BJ (cell line): ENCODE measurements at regions not wholly inside any gene's neighbourhood (a gene's known extent, or its start where the extent isn't known, plus 50 kb on each side); places are given as distances from the start of the nearest gene placed in this dataset.

Source experiments
- CTCF ChIA-PET: fragments of 350-600 bp; formaldehyde crosslinking; extraction: SDS; loops from one replicate; lab custom pipeline; 2021; ENCODE audit warnings: antibody characterized with exemption, inconsistent platforms; lab: Yijun Ruan, JAX
- POLR2A ChIA-PET: fragments of 300-600 bp; sonication (Branson Sonifier 250); formaldehyde crosslinking; extraction: SDS; loops from one replicate; lab custom pipeline; 2021; ENCODE audit warnings: antibody characterized with exemption; lab: Charles Lee
- DNase-seq: peaks from one replicate; pipeline ENCODE4 v3.0.0-alpha.2; 2011; ENCODE audit warnings: low read depth
- H3K27me3 ChIP-seq: 2 replicates; pipeline ENCODE4 v1.6.0; 2011; ENCODE audit warnings: low read length; ENCODE audit not compliant: control insufficient read depth, insufficient read depth
- H3K36me3 ChIP-seq: 2 replicates; pipeline ENCODE4 v1.5.1; 2011; ENCODE audit warnings: low read length; ENCODE audit not compliant: control insufficient read depth, insufficient read depth
- H3K4me3 ChIP-seq: 2 replicates; pipeline ENCODE4 v1.5.1; 2011; ENCODE audit warnings: low read depth, mild to moderate bottlenecking, control low read depth, low read length
- TF ChIP-seq, protein P1 (sequence below): IDR thresholded peaks from 2 replicates; pipeline ENCODE4 v1.5.1; 2011; ENCODE audit warnings: low read depth, mild to moderate bottlenecking, control low read depth, inconsistent platforms, low read length, moderate library complexity; ENCODE audit not compliant: insufficient read depth

DNA sequence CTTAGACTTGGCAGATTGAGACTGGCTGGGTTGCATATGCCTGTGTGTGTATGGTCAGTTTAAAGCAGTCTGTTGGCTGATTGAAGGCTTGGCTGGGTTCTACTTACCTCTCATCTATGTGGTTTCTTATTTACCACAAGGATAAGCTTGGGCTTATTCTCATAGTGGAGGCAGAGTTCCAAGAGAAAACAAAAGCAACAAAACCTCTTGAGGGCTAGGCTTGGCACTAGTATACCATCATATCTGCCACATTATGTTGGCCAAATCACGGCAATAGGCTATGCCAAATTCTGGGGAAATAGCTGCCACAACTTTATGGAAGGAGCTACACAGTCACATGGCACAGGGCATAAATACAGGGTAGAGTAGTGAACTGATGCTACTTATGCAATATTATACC lies 714.1 kb downstream of the CBLN4 start:
- no peak for DNase-seq
- Histone ChIP-seq H3K36me3 (no peaks in the 10 kb centered on the region), H3K4me3 (no peak overlapping the region), H3K27me3 (no peaks in the 10 kb centered on the region)
- CTCF ChIA-PET = no interaction called here
- TF ChIP-seq, protein P1, sequence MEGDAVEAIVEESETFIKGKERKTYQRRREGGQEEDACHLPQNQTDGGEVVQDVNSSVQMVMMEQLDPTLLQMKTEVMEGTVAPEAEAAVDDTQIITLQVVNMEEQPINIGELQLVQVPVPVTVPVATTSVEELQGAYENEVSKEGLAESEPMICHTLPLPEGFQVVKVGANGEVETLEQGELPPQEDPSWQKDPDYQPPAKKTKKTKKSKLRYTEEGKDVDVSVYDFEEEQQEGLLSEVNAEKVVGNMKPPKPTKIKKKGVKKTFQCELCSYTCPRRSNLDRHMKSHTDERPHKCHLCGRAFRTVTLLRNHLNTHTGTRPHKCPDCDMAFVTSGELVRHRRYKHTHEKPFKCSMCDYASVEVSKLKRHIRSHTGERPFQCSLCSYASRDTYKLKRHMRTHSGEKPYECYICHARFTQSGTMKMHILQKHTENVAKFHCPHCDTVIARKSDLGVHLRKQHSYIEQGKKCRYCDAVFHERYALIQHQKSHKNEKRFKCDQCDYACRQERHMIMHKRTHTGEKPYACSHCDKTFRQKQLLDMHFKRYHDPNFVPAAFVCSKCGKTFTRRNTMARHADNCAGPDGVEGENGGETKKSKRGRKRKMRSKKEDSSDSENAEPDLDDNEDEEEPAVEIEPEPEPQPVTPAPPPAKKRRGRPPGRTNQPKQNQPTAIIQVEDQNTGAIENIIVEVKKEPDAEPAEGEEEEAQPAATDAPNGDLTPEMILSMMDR = no peak
- POLR2A ChIA-PET = no interaction called here

DNA sequence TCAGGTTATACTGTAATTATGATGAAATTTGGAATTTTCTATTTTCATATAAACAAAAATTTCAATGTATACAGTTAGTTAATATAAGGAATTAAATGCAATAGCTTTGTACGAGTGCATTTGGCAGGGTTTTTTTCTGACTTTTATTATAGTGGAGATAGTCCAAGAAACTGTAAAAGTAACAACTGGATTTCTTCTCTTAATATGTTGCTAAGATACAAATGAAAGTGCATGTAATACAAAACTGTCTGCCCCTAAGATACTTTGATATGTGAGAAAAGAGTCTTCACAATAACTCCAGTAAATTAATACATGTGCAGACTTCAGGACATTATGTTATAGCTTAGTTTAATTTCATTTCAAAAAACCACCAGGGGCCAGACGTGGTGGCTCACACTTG lies 721.4 kb downstream of the CBLN4 start:
- TF ChIP-seq, protein P1 = no peak
- Histone ChIP-seq H3K36me3 (no peaks in the 10 kb centered on the region), H3K27me3 (no peaks in the 10 kb centered on the region), H3K4me3 (no peak overlapping the region)
- ChIA-PET POLR2A (no interaction called here), CTCF (no interaction called here)
- DNase-seq = no peak

DNA sequence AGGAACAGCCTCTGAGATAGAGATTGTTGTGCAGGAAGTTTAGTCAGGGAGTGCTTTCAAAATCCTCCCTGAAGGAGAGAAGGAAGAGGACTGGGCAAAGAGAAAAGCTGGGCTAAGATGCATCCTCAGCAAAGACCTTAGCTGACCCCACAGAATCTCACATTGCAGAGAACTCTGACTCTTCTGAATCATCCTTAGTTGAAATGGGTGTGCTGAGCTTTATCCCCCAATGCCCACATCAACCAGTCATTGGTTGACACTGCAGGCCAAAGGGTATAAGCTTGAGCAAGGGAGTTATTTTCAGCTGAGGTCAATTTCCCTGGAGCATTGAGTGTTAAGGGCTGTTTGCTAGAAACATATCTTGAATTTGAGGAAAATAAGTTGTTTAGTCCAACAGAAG lies 732.2 kb downstream of the CBLN4 start:
- DNase-seq = no peak

DNA sequence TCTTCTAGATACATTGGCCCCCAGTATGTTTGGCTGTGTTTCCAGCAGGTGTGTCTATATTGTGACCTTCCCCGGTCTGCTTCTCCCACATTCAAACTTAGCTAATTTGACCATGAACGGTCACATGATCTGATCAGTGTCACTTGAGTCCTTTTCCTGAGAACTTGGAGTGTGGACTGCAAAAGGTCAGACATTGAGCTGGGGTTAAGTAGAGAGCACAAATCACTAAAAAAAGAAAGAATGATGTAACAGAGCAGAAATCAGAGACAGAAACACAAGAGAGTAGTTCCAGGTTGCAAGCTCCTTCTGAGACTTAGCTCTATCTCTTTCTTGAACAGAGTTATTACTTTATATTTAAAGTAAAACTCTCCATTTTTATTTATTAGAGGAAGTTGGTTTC lies 733.9 kb downstream of the CBLN4 start:
- TF ChIP-seq, protein P1 = no peak
- Histone ChIP-seq H3K36me3 (no peaks in the 10 kb centered on the region), H3K4me3 (no peak overlapping the region), H3K27me3 (no peaks in the 10 kb centered on the region)
- no peak for DNase-seq
- POLR2A ChIA-PET = no interaction called here
- CTCF ChIA-PET = no interaction called here

More for the DNA sequence above, 732.2 kb downstream of the CBLN4 start:
- TF ChIP-seq, protein P1 = no peak
- ChIA-PET POLR2A (no interaction called here), CTCF (no interaction called here)
- no peaks in the 10 kb centered on the region for H3K27me3 ChIP-seq
- no peaks in the 10 kb centered on the region for H3K36me3 ChIP-seq
- no peak overlapping the region for H3K4me3 ChIP-seq

DNA sequence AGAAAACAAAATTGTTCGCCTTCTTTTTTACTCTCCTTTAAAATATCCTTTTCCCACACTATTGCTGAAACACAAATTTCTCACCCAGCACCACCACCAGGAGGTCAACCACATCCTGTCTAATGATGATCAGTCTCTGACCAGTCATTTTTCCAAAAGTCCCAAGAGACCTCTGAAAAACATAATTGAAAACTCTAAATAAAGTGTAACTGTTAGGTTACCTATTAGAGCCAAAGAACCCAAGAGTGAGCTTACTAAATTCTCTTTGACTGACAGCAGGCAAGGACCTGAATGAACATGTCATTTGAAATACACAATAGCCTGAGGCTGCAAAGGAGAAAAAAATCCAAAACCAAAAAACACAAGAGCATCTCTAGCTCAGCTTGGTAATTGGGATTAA lies 735.4 kb downstream of the CBLN4 start:
- no peak for DNase-seq
- ChIA-PET POLR2A (no interaction called here), CTCF (no interaction called here)
- H3K4me3 ChIP-seq = no peak overlapping the region
- no peaks in the 10 kb centered on the region for H3K27me3 ChIP-seq
- no peaks in the 10 kb centered on the region for H3K36me3 ChIP-seq
- TF ChIP-seq, protein P1 = no peak
